Neural cell (in vitro differentiated cells): ENCODE measurements at regions not wholly inside any gene's neighbourhood (a gene's known extent, or its start where the extent isn't known, plus 50 kb on each side); places are given as distances from the start of the nearest gene placed in this dataset.

ENCODE experiments used
- H2AFZ ChIP-seq: fragments of 200-600, 300-800 bp; sonication (generic), shearing (Covaris generic); 2 replicates; pipeline ENCODE4 v1.6.0; 2014; ENCODE audit warnings: low read depth, mild to moderate bottlenecking, antibody characterized with exemption, low read length, moderate library complexity
- H3F3A ChIP-seq: fragments of 200-600 bp; shearing (Covaris generic); 2 replicates; pipeline ENCODE4 v1.6.1; 2016; ENCODE audit warnings: mild to moderate bottlenecking, moderate library complexity, mixed read lengths, antibody characterized with exemption, low read length; ENCODE audit not compliant: insufficient read depth, poor library complexity, severe bottlenecking
- H3K27ac ChIP-seq: fragments of 200-600, 300-800 bp; sonication (generic), shearing (Covaris generic); 2 replicates; pipeline ENCODE4 v1.5.1; 2014; ENCODE audit warnings: mild to moderate bottlenecking, low read length, moderate library complexity
- H3K27me3 ChIP-seq: fragments of 300-800, 200-600 bp; sonication (generic), shearing (Covaris generic); 2 replicates; pipeline ENCODE4 v1.6.0; 2014; ENCODE audit warnings: mild to moderate bottlenecking, low read depth, low read length, moderate library complexity; ENCODE audit not compliant: insufficient read depth
- H3K36me3 ChIP-seq: fragments of 300-800, 200-600 bp; sonication (generic), shearing (Covaris generic); 2 replicates; pipeline ENCODE4 v1.5.1; 2014; ENCODE audit warnings: mild to moderate bottlenecking, antibody characterized with exemption, low read length, moderate library complexity; ENCODE audit not compliant: insufficient read depth
- H3K4me2 ChIP-seq: fragments of 300-800, 200-600 bp; sonication (generic), shearing (Covaris generic); 2 replicates; pipeline ENCODE4 v1.6.0; 2014; ENCODE audit warnings: mild to moderate bottlenecking, low read length
- H3K4me3 ChIP-seq: fragments of 300-800, 200-600 bp; sonication (generic), shearing (Covaris generic); 2 replicates; pipeline ENCODE4 v1.5.1; 2014; ENCODE audit warnings: mild to moderate bottlenecking, low read length, moderate library complexity
- H3K79me2 ChIP-seq: fragments of 200-600 bp; shearing (Covaris generic); replicated peaks from 2 replicates; pipeline ENCODE4 v1.6.0; 2014; ENCODE audit warnings: mild to moderate bottlenecking, low read length, moderate library complexity; ENCODE audit not compliant: insufficient read depth
- H3K9ac ChIP-seq: fragments of 300-800, 200-600 bp; sonication (generic), shearing (Covaris generic); 2 replicates; pipeline ENCODE4 v1.6.1; 2016; ENCODE audit warnings: mild to moderate bottlenecking, low read length, mixed read lengths
- H3K9me2 ChIP-seq: fragments of 200-600 bp; shearing (Covaris generic); 2 replicates; pipeline ENCODE4 v1.6.1; 2016; ENCODE audit warnings: mild to moderate bottlenecking, low read length, mixed read lengths; ENCODE audit not compliant: insufficient read depth
- H3K9me3 ChIP-seq: fragments of 200-600, 300-800 bp; sonication (generic), shearing (Covaris generic); 2 replicates; pipeline ENCODE4 v1.6.1; 2016; ENCODE audit warnings: mild to moderate bottlenecking, mixed run types, low read length, moderate library complexity, mixed read lengths
- H4K20me1 ChIP-seq: fragments of 200-600 bp; shearing (Covaris generic); 2 replicates; pipeline ENCODE4 v1.6.1; 2016; ENCODE audit warnings: mild to moderate bottlenecking, mixed run types; ENCODE audit not compliant: insufficient read depth
- CTCF ChIP-seq: fragments of 450-650 bp; IDR thresholded peaks from 2 replicates; pipeline ENCODE4 v1.5.1; 2014; ENCODE audit warnings: antibody characterized with exemption, mild to moderate bottlenecking, moderate library complexity; ENCODE audit not compliant: poor library complexity, severe bottlenecking
- EP300 ChIP-seq: fragments of 450-650 bp; conservative IDR thresholded peaks from 2 replicates; pipeline ENCODE4 v1.6.1; 2014; ENCODE audit warnings: antibody characterized with exemption, mild to moderate bottlenecking, moderate library complexity; ENCODE audit not compliant: poor library complexity, severe bottlenecking
- EZH2 ChIP-seq: fragments of 200-600, 300-800 bp; shearing (Covaris generic), sonication (generic); IDR thresholded peaks from 2 replicates; pipeline ENCODE4 v1.6.1; 2014; ENCODE audit warnings: antibody characterized with exemption, low read length, borderline replicate concordance, mild to moderate bottlenecking; ENCODE audit not compliant: insufficient read depth, poor library complexity, severe bottlenecking
- MXI1 ChIP-seq: fragments of 450-650 bp; conservative IDR thresholded peaks from 2 replicates; pipeline ENCODE4 v1.6.1; 2014; ENCODE audit warnings: antibody characterized with exemption, mild to moderate bottlenecking; ENCODE audit not compliant: poor library complexity, severe bottlenecking
- POLR2AphosphoS5 ChIP-seq: IDR thresholded peaks from 2 replicates; pipeline ENCODE4 v1.6.1; 2012
- RAD21 ChIP-seq: fragments of 450-650 bp; conservative IDR thresholded peaks from 2 replicates; pipeline ENCODE4 v1.6.1; 2014; ENCODE audit warnings: antibody characterized with exemption, mild to moderate bottlenecking, moderate library complexity
- REST ChIP-seq: IDR thresholded peaks from 2 replicates; pipeline ENCODE4 v1.6.1; 2012; ENCODE audit warnings: borderline replicate concordance
- SMC3 ChIP-seq: fragments of 450-650 bp; conservative IDR thresholded peaks from 2 replicates; pipeline ENCODE4 v1.6.1; 2014; ENCODE audit warnings: antibody characterized with exemption, mild to moderate bottlenecking, moderate library complexity; ENCODE audit not compliant: poor library complexity
- TAF1 ChIP-seq: IDR thresholded peaks from 2 replicates; pipeline ENCODE4 v1.6.1; 2012; ENCODE audit warnings: low read depth

- Histone ChIP-seq H3K27ac (no peak overlapping the region), H3K4me2 (no peak overlapping the region), H4K20me1 (no peaks in the 10 kb centered on the region), H3K9ac (no peak overlapping the region), H3K9me2 (no peaks in the 10 kb centered on the region), H3K79me2 (no peaks in the 10 kb centered on the region), H3K9me3 (no peaks in the 10 kb centered on the region), H3K36me3 (no peaks in the 10 kb centered on the region), H2AFZ (no peak overlapping the region), H3K4me3 (no peak overlapping the region), H3F3A (no peaks in the 10 kb centered on the region), H3K27me3 (no peaks in the 10 kb centered on the region)
- TF ChIP-seq CTCF (no peak), MXI1 (no peak), REST (no peak), EZH2 (no peak), SMC3 (no peak), TAF1 (no peak), POLR2AphosphoS5 (no peak), EP300 (no peak), RAD21 (no peak)
Observed at GRCh38 chr11:134639586-134640330, 227.7 kb upstream of the B3GAT1 start.

GRCh38 chr11:134638796-134639430 lies 226.9 kb upstream of the B3GAT1 start:
- Histone ChIP-seq H3K27me3 (no peaks in the 10 kb centered on the region), H3F3A (no peaks in the 10 kb centered on the region), H2AFZ (no peak overlapping the region), H3K27ac (no peak overlapping the region), H3K36me3 (no peaks in the 10 kb centered on the region), H3K79me2 (no peaks in the 10 kb centered on the region), H4K20me1 (no peaks in the 10 kb centered on the region), H3K9me2 (no peaks in the 10 kb centered on the region), H3K4me2 (no peak overlapping the region), H3K9me3 (no peaks in the 10 kb centered on the region), H3K9ac (no peak overlapping the region), H3K4me3 (no peak overlapping the region)
- TF ChIP-seq SMC3 (no peak), EZH2 (no peak), REST (no peak), MXI1 (no peak), EP300 (no peak), RAD21 (no peak), CTCF (no peak)
